Keratinocyte (primary cell): ENCODE measurements at regions not wholly inside any gene's neighbourhood (a gene's known extent, or its start where the extent isn't known, plus 50 kb on each side); places are given as distances from the start of the nearest gene placed in this dataset.

Experiments
- CTCF ChIP-seq, 3 experiments: IDR thresholded peaks in 1 of 3; conservative IDR thresholded peaks in 1 of 3; optimal IDR thresholded peaks in 1 of 3; 2 replicates in 2 of 3; 3 replicates in 1 of 3; pipeline versions ENCODE3 to v1.5.1; 2011; ENCODE audit warnings: low read length in 3 of 3, mild to moderate bottlenecking in 3 of 3, moderate library complexity in 2 of 3, control low read depth in 1 of 3, inconsistent platforms in 1 of 3; ENCODE audit not compliant: insufficient read depth in 2 of 3; ENCODE audit errors: extremely low read depth in 1 of 3
- EZH2 ChIP-seq: IDR thresholded peaks from one replicate; pipeline ENCODE4 v1.6.1; 2012; ENCODE audit warnings: inconsistent platforms, mild to moderate bottlenecking, low read length, moderate library complexity

DNA sequence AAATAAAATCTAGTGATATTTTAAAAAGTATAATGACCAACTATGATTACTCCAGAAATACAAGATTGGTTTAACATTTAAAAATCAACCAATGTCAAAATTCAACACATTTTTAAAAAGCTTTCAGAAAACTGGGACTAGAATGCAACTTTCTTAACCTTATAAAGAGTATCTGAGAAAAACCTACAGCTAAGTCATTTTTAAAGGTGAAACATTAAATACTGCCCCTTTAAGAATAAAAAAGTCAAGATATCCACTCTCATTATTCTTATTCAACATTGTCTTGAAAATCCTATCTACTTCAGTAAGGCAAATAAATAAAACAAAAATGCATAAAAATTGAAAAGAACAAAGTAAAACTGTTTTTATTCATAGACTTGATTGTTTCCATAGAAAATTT, 673.2 kb downstream of the UQCRFS1 start:
- TF ChIP-seq CTCF (optimal IDR thresholded peaks at IDR 0.05 in 1 of 3, IDR thresholded peaks at IDR 0.05 in 1 of 3, conservative IDR thresholded peaks at IDR 0.05 in 1 of 3; ENCODE audit: extremely low read depth in 1 of 3, insufficient read depth in 2 of 3, low read length in 3 of 3): no peak
- TF ChIP-seq EZH2: no peak
